ENCODE measurements at regions not wholly inside any gene's neighbourhood (a gene's known extent, or its start where the extent isn't known, plus 50 kb on each side); places are given as distances from the start of the nearest gene placed in this dataset.

DNA sequence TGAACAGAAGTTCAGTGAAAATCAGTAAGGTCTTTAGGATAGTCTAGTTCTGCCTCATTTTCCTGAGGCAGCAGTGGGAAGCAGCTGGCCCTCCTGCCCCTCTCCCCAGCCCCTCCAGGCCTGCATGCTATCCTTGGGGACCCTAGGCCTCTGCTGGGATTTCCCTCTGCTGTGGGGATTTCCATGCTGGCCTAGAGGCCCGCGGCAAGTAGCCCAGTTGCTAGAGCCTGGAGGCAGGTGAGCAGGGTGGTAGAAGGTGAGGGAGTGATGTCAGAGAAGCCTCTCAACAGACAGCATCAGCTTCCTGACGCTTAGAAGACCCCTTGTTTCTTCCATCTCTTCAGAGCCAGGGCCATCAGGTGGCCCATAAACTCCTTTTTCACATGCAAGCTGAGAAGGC lies 305.8 kb upstream of the THBS1 start:
- TF ChIP-seq, protein P1, sequence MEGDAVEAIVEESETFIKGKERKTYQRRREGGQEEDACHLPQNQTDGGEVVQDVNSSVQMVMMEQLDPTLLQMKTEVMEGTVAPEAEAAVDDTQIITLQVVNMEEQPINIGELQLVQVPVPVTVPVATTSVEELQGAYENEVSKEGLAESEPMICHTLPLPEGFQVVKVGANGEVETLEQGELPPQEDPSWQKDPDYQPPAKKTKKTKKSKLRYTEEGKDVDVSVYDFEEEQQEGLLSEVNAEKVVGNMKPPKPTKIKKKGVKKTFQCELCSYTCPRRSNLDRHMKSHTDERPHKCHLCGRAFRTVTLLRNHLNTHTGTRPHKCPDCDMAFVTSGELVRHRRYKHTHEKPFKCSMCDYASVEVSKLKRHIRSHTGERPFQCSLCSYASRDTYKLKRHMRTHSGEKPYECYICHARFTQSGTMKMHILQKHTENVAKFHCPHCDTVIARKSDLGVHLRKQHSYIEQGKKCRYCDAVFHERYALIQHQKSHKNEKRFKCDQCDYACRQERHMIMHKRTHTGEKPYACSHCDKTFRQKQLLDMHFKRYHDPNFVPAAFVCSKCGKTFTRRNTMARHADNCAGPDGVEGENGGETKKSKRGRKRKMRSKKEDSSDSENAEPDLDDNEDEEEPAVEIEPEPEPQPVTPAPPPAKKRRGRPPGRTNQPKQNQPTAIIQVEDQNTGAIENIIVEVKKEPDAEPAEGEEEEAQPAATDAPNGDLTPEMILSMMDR (IDR thresholded peaks at IDR 0.05) = no peak
- TF ChIP-seq POLR2AphosphoS5 (IDR thresholded peaks at IDR 0.05; ENCODE audit: insufficient read depth in 1 of 2, low read depth in 1 of 2) = no peak

Data from vagina (tissue), 2 donors.